OCI-LY3 (cell line): ENCODE measurements at regions not wholly inside any gene's neighbourhood (a gene's known extent, or its start where the extent isn't known, plus 50 kb on each side); places are given as distances from the start of the nearest gene placed in this dataset.

ENCODE experiments used
- CTCF ChIP-seq: fragments of 200-600, 300-600 bp; sonication (generic); IDR thresholded peaks from 2 replicates; pipeline ENCODE4 v1.5.1; 2014; ENCODE audit warnings: antibody characterized with exemption, low read length, low read depth
- EZH2phosphoT487 ChIP-seq: fragments of 200-600 bp; shearing (Covaris generic); IDR thresholded peaks from 2 replicates; pipeline ENCODE4 v1.6.1; 2018; ENCODE audit warnings: antibody characterized with exemption, mixed run types, low read depth

GRCh38 chr4:108264693-108265092 is 96.0 kb upstream of the LEF1 start:
- TF ChIP-seq EZH2phosphoT487 (no peak), CTCF (no peak)
